ENCODE measurements at regions not wholly inside any gene's neighbourhood (a gene's known extent, or its start where the extent isn't known, plus 50 kb on each side); places are given as distances from the start of the nearest gene placed in this dataset.

GRCh38 chr15:93920204-93920603, 311.2 kb upstream of the MCTP2 start:
- TF ChIP-seq CTCF (IDR thresholded peaks at IDR 0.05; ENCODE audit: insufficient read depth, low read depth, low read length), result no peak
- TF ChIP-seq EZH2 (IDR thresholded peaks at IDR 0.05; ENCODE audit: insufficient read depth, low read length), result no peak
